Endothelial cell of umbilical vein (primary cell): ENCODE measurements at regions not wholly inside any gene's neighbourhood (a gene's known extent, or its start where the extent isn't known, plus 50 kb on each side); places are given as distances from the start of the nearest gene placed in this dataset.

ENCODE experiments used
- BruUV-seq: library from RNA; stranded (reverse); fragments of 400-500 nt; replicated peaks from 2 replicates; lab custom pipeline; 2021; lab: Mats Ljungman, UMichigan
- CTCF ChIA-PET: fragments of 300-600, 350-600 bp; sonication (Branson Sonifier 250); formaldehyde crosslinking; loops from one replicate; lab custom pipeline; 2021; ENCODE audit warnings: antibody characterized with exemption, inconsistent platforms; lab: Charles Lee
- POLR2A ChIA-PET: fragments of 300-600, 350-600 bp; sonication (Branson Sonifier 250); formaldehyde crosslinking; loops from one replicate; lab custom pipeline; 2021; ENCODE audit warnings: antibody characterized with exemption, inconsistent platforms; lab: Charles Lee
- DNase-seq: peaks from one replicate; pipeline ENCODE4 v3.0.0-alpha.2; 2011; ENCODE audit warnings: low read depth, low spot score
- FAIRE-seq: peaks from 2 replicates; lab custom pipeline; 2011; peaks lifted over from hg19 to GRCh38; lab: Jason Lieb, UNC
- H2AFZ ChIP-seq: 2 replicates; pipeline ENCODE4 v1.6.0; 2012; ENCODE audit warnings: low read depth, low read length, control low read depth, inconsistent platforms
- H3K27ac ChIP-seq: 2 replicates; pipeline ENCODE4 v1.5.1; 2011; ENCODE audit warnings: low read depth, mild to moderate bottlenecking, control low read depth, low read length, moderate library complexity; ENCODE audit not compliant: insufficient read depth
- H3K27me3 ChIP-seq, 2 experiments: 2 replicates each; pipeline versions ENCODE4 v1.6.0 to v1.6.1; 2011; ENCODE audit warnings: low read length in 2 of 2, mixed read lengths in 1 of 2; ENCODE audit not compliant: control insufficient read depth in 2 of 2, insufficient read depth in 2 of 2
- H3K36me3 ChIP-seq, 2 experiments: 2 replicates in 1 of 2; 3 replicates in 1 of 2; pipeline ENCODE4 v1.5.1; 2011; ENCODE audit warnings: low read length in 2 of 2, mild to moderate bottlenecking in 1 of 2, moderate library complexity in 1 of 2; ENCODE audit not compliant: control insufficient read depth in 2 of 2, insufficient read depth in 2 of 2; ENCODE audit errors: extremely low read depth in 1 of 2
- H3K4me1 ChIP-seq: 3 replicates; pipeline ENCODE4 v1.5.1; 2011; ENCODE audit warnings: mild to moderate bottlenecking, low read length; ENCODE audit not compliant: control insufficient read depth, insufficient read depth; ENCODE audit errors: extremely low read depth
- H3K4me2 ChIP-seq: 2 replicates; pipeline ENCODE4 v1.6.1; 2011; ENCODE audit warnings: low read length, control low read depth, mixed read lengths; ENCODE audit not compliant: insufficient read depth
- H3K4me3 ChIP-seq, 3 experiments: fragments of 200-600 bp in 1 of 3; sonication (generic), shearing (Covaris generic) in 1 of 3; replicated peaks in 1 of 3; 2 replicates each; pipeline ENCODE4 v1.5.1; 2011 to 2016; ENCODE audit warnings: control low read depth in 3 of 3, low read length in 3 of 3, mild to moderate bottlenecking in 2 of 3, inconsistent platforms in 1 of 3, low read depth in 1 of 3, moderate library complexity in 1 of 3; ENCODE audit not compliant: insufficient read depth in 1 of 3
- H3K79me2 ChIP-seq: 2 replicates; pipeline ENCODE4 v1.6.0; 2012; ENCODE audit warnings: low read length, inconsistent platforms; ENCODE audit not compliant: control insufficient read depth, insufficient read depth
- H3K9ac ChIP-seq: replicated peaks from 2 replicates; pipeline ENCODE3; 2011; ENCODE audit warnings: low read length, control low read depth; ENCODE audit not compliant: insufficient read depth; ENCODE audit errors: extremely low read depth
- H3K9me1 ChIP-seq: replicated peaks from 3 replicates; pipeline ENCODE4 v1.6.0; 2011; ENCODE audit warnings: mild to moderate bottlenecking, low read length; ENCODE audit not compliant: control insufficient read depth, insufficient read depth; ENCODE audit errors: extremely low read depth
- H3K9me3 ChIP-seq: replicated peaks from 2 replicates; pipeline ENCODE4 v1.5.1; 2012; ENCODE audit warnings: low read length, inconsistent platforms; ENCODE audit not compliant: control insufficient read depth, insufficient read depth
- H4K20me1 ChIP-seq: replicated peaks from 2 replicates; pipeline ENCODE3; 2011; ENCODE audit warnings: mild to moderate bottlenecking, low read length; ENCODE audit not compliant: control insufficient read depth, insufficient read depth; ENCODE audit errors: extremely low read depth
- CTCF ChIP-seq, 2 donors: IDR thresholded peaks; 1 replicate in 1 of 2; 2 replicates in 1 of 2; pipeline ENCODE4 v1.5.1; 2011; ENCODE audit warnings: low read length in 2 of 2, mild to moderate bottlenecking in 2 of 2, moderate library complexity in 2 of 2, control low read depth in 1 of 2, inconsistent platforms in 1 of 2, low read depth in 1 of 2; ENCODE audit not compliant: insufficient read depth in 1 of 2; ENCODE audit errors: extremely low read depth in 1 of 2
- EZH2 ChIP-seq: IDR thresholded peaks from 2 replicates; pipeline ENCODE4 v1.6.1; 2012; ENCODE audit warnings: borderline replicate concordance, low read depth, mild to moderate bottlenecking, moderate library complexity, low read length, inconsistent platforms; ENCODE audit not compliant: severe bottlenecking
- FOS ChIP-seq: IDR thresholded peaks from 2 replicates; pipeline ENCODE4 v1.6.1; 2011; ENCODE audit warnings: mild to moderate bottlenecking, low read length, moderate library complexity, borderline replicate concordance; ENCODE audit not compliant: insufficient read depth
- GATA2 ChIP-seq: IDR thresholded peaks from 2 replicates; pipeline ENCODE4 v1.7.0; 2011; ENCODE audit warnings: low read depth, mild to moderate bottlenecking, moderate library complexity, mixed read lengths, low read length; ENCODE audit not compliant: insufficient read length, insufficient read depth
- JUN ChIP-seq: IDR thresholded peaks from 2 replicates; pipeline ENCODE4 v1.6.1; 2011; ENCODE audit warnings: borderline replicate concordance, low read depth; ENCODE audit not compliant: insufficient read length, insufficient read depth
- MYC ChIP-seq: IDR thresholded peaks from one replicate; pipeline ENCODE4 v1.6.1; 2011; ENCODE audit warnings: mild to moderate bottlenecking, low read depth, low read length
- POLR2A ChIP-seq: IDR thresholded peaks from 2 replicates; pipeline ENCODE4 v1.6.1; 2012; ENCODE audit warnings: low read depth, mild to moderate bottlenecking, control low read depth, low read length
- POLR2AphosphoS5 ChIP-seq: IDR thresholded peaks from 2 replicates; pipeline ENCODE4 v1.6.1; 2012; ENCODE audit warnings: low read depth, mild to moderate bottlenecking, control low read depth, low read length, moderate library complexity; ENCODE audit not compliant: insufficient read depth
- dilution Hi-C: fragments of 300-500 bp; cut with MboI; formaldehyde crosslinking; loops from one replicate; pipeline ENCODE4 v1.15.0; 2019; ENCODE audit warnings: low sequenced_read_pairs; ENCODE audit not compliant: extremely low pct_ligation_motif_present
- intact Hi-C: fragments of 100-400 bp; cut with micrococcal nuclease; formaldehyde crosslinking; loops from one replicate; pipeline ENCODE4 v1.10.0; 2022
- TF ChIP-seq, protein P1 (sequence below): IDR thresholded peaks from 2 replicates; pipeline ENCODE4 v1.6.1; 2011; ENCODE audit not compliant: insufficient read depth, insufficient read length

GRCh38 chr20:53847837-53848170, 222.6 kb downstream of the BCAS1 start:
- Histone ChIP-seq H2AFZ (no peak overlapping the region), H3K9ac (no peak overlapping the region), H3K4me3 (no peak overlapping the region), H3K4me1 (no peaks in the 10 kb centered on the region), H3K9me1 (no peaks in the 10 kb centered on the region), H3K79me2 (no peaks in the 10 kb centered on the region), H3K36me3 (no peaks in the 10 kb centered on the region), H4K20me1 (no peaks in the 10 kb centered on the region), H3K27ac (no peak overlapping the region), H3K9me3 (no peaks in the 10 kb centered on the region), H3K27me3 (no peaks in the 10 kb centered on the region), H3K4me2 (no peak overlapping the region)
- FAIRE-seq = no peak
- intact Hi-C loops (no loop called here), dilution Hi-C loops (no loop called here)
- no peak for TF ChIP-seq POLR2A
- TF ChIP-seq CTCF (IDR thresholded peaks at IDR 0.05; ENCODE audit: extremely low read depth in 1 of 2, insufficient read depth in 1 of 2, low read depth in 1 of 2, low read length in 2 of 2) = no peak
- no peak for TF ChIP-seq POLR2AphosphoS5
- TF ChIP-seq EZH2 = no peak
- TF ChIP-seq FOS = no peak
- TF ChIP-seq, protein P1, sequence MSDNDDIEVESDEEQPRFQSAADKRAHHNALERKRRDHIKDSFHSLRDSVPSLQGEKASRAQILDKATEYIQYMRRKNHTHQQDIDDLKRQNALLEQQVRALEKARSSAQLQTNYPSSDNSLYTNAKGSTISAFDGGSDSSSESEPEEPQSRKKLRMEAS = no peak
- TF ChIP-seq MYC = no peak
- no peak for TF ChIP-seq JUN
- no peak for TF ChIP-seq GATA2
- no TSS peak for BruUV-seq
- no peak for DNase-seq
- POLR2A ChIA-PET = no interaction called here
- CTCF ChIA-PET = interaction anchor here (0.8 kb wide), 1 partner anchor 23 kb away, joined by 3 read pairs; no protein-coding TSS in a partner anchor
